H1 (cell line): ENCODE measurements at regions not wholly inside any gene's neighbourhood (a gene's known extent, or its start where the extent isn't known, plus 50 kb on each side); places are given as distances from the start of the nearest gene placed in this dataset.

Source experiments
- ASH2L ChIP-seq: fragments of 200-600, 300-600 bp; sonication (generic); IDR thresholded peaks from one replicate; pipeline ENCODE4 v1.7.1; 2017; ENCODE audit warnings: low read length
- BCL11A ChIP-seq, 2 experiments: IDR thresholded peaks; one replicate each; pipeline ENCODE4 v1.6.1; 2011; ENCODE audit warnings: low read depth in 2 of 2, low read length in 2 of 2, mild to moderate bottlenecking in 2 of 2
- CBX5 ChIP-seq: fragments of 300-800, 300-1000 bp; sonication (generic); IDR thresholded peaks from 2 replicates; pipeline ENCODE4 v1.7.1; 2016; ENCODE audit warnings: antibody characterized with exemption, low read length, low read depth
- KDM1A ChIP-seq: fragments of 200-600, 300-600 bp; sonication (generic); IDR thresholded peaks from 2 replicates; pipeline ENCODE4 v1.7.1; 2016; ENCODE audit warnings: mild to moderate bottlenecking, low read length, borderline replicate concordance
- MAFK ChIP-seq: IDR thresholded peaks from 2 replicates; pipeline ENCODE4 v1.6.1; 2012; ENCODE audit warnings: low read depth, mild to moderate bottlenecking, improper control_type of control experiment, low read length
- MAX ChIP-seq: IDR thresholded peaks from 2 replicates; pipeline ENCODE4 v1.6.1; 2012; ENCODE audit warnings: inconsistent platforms

DNA sequence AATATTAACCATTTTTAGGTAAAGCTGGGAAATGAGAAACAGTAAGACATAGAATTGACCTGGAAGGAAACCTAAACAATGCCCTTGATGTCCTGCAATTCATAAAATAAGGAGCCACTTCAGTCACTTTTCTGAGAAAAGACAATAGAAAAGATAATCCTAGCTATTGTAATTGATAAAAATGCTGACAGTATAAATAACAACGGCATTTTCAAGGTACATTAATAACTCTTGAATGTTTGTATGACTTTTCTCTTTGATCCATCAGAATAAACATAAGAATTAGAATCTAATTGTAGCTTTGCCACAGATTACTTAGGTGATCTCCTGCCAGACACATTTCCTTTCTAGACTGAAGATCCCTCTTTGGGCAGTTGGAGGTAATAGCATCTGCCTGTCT, 719.5 kb downstream of the SLC4A3 start:
- TF ChIP-seq CBX5 = no peak
- TF ChIP-seq MAX = no peak
- no peak for TF ChIP-seq BCL11A (IDR thresholded peaks at IDR 0.05; ENCODE audit: low read depth in 2 of 2, low read length in 2 of 2)
- no peak for TF ChIP-seq ASH2L
- no peak for TF ChIP-seq MAFK
- TF ChIP-seq KDM1A = no peak
